DND-41 (cell line): ENCODE measurements at regions not wholly inside any gene's neighbourhood (a gene's known extent, or its start where the extent isn't known, plus 50 kb on each side); places are given as distances from the start of the nearest gene placed in this dataset.
A peak's percentile ranks its signal among the peaks of the same experiment; 100 is the strongest.

Experiments used
- ATAC-seq: fragments of 200-7000 bp; cut with Tn5 transposase; 3 replicates; pipeline ENCODE4 v1.9.1; 2021; ENCODE audit warnings: low read depth; ENCODE audit not compliant: insufficient read depth
- DNase-seq: peaks from one replicate; pipeline ENCODE4 v3.0.0-alpha.2; 2020
- H2AFZ ChIP-seq: 2 replicates; pipeline ENCODE4 v1.6.0; 2012; ENCODE audit warnings: low read depth, low read length
- H3K27ac ChIP-seq: 2 replicates; pipeline ENCODE4 v1.5.1; 2012; ENCODE audit warnings: low read length, inconsistent platforms
- H3K27me3 ChIP-seq: fragments of 200-600 bp; sonication (generic); 2 replicates; pipeline ENCODE4 v1.6.0; 2012; ENCODE audit warnings: low read length, mild to moderate bottlenecking, inconsistent platforms; ENCODE audit not compliant: insufficient read depth, poor library complexity
- H3K36me3 ChIP-seq: 2 replicates; pipeline ENCODE4 v1.5.1; 2012; ENCODE audit warnings: low read length, inconsistent platforms; ENCODE audit not compliant: insufficient read depth
- H3K4me1 ChIP-seq: 2 replicates; pipeline ENCODE4 v1.5.1; 2012; ENCODE audit warnings: mild to moderate bottlenecking, low read length; ENCODE audit not compliant: insufficient read depth
- H3K4me2 ChIP-seq: 2 replicates; pipeline ENCODE4 v1.6.0; 2012; ENCODE audit warnings: mild to moderate bottlenecking, moderate library complexity, low read length, inconsistent platforms; ENCODE audit not compliant: insufficient read depth
- H3K4me3 ChIP-seq, 2 experiments: fragments of 200-600 bp in 1 of 2; shearing (Covaris generic) in 1 of 2; 2 replicates each; pipeline ENCODE4 v1.5.1; 2012 to 2016; ENCODE audit warnings: inconsistent platforms in 2 of 2, low read length in 2 of 2, mild to moderate bottlenecking in 2 of 2, low read depth in 1 of 2, moderate library complexity in 1 of 2
- H3K79me2 ChIP-seq: 2 replicates; pipeline ENCODE4 v1.6.0; 2012; ENCODE audit warnings: low read length, inconsistent platforms; ENCODE audit not compliant: insufficient read depth
- H3K9ac ChIP-seq: 2 replicates; pipeline ENCODE4 v1.6.0; 2012; ENCODE audit warnings: low read depth, mild to moderate bottlenecking, inconsistent platforms, low read length, moderate library complexity
- H3K9me3 ChIP-seq: 2 replicates; pipeline ENCODE4 v1.5.1; 2012; ENCODE audit warnings: low read length, moderate library complexity, mild to moderate bottlenecking, inconsistent platforms; ENCODE audit not compliant: insufficient read depth, severe bottlenecking
- H4K20me1 ChIP-seq: 2 replicates; pipeline ENCODE4 v1.6.0; 2012; ENCODE audit warnings: low read length; ENCODE audit not compliant: insufficient read depth
- EZH2 ChIP-seq: IDR thresholded peaks from 3 replicates; pipeline ENCODE4 v1.6.1; 2012; ENCODE audit warnings: borderline replicate concordance, low read depth, mild to moderate bottlenecking, moderate library complexity, low read length, inconsistent platforms; ENCODE audit not compliant: severe bottlenecking
- TF ChIP-seq, protein P1 (sequence below): IDR thresholded peaks from 2 replicates; pipeline ENCODE4 v1.5.1; 2012; ENCODE audit warnings: borderline replicate concordance, low read length, moderate library complexity, mild to moderate bottlenecking; ENCODE audit not compliant: poor library complexity, severe bottlenecking; ENCODE audit errors: extremely low read depth

DNA sequence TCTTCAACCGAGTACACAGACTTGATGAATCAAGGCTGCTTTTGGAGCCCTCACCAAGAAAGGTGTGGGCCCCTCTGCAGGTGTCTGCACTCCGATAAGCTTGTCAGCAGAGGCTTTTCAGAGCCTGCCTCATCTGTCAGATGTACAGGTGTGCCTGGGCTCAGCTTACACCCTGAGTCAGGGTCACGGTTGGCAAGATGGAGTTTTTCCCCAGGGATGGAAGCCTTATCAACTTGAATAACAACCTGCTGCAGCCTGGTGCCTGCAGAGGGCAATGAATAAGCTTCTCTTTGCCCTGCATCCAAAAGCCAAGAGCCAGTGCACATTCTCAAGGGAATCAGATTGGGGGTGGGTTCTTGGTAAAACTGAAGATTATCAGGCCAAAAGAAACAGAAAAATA, 427.1 kb downstream of the CD83 start:
- Histone ChIP-seq H4K20me1 (no peaks in the 10 kb centered on the region), H3K4me2 (no peak overlapping the region), H2AFZ (no peak overlapping the region; the same call in 1 of the 2 replicates), H3K27ac (no peak overlapping the region), H3K9me3 (no peaks in the 10 kb centered on the region), H3K79me2 (no peaks in the 10 kb centered on the region), H3K27me3 (no peaks in the 10 kb centered on the region), H3K9ac (no peak overlapping the region), H3K36me3 (no peaks in the 10 kb centered on the region), H3K4me1 (no peaks in the 10 kb centered on the region), H3K4me3 (no peak overlapping the region)
- no peak for ATAC-seq
- TF ChIP-seq, protein P1, sequence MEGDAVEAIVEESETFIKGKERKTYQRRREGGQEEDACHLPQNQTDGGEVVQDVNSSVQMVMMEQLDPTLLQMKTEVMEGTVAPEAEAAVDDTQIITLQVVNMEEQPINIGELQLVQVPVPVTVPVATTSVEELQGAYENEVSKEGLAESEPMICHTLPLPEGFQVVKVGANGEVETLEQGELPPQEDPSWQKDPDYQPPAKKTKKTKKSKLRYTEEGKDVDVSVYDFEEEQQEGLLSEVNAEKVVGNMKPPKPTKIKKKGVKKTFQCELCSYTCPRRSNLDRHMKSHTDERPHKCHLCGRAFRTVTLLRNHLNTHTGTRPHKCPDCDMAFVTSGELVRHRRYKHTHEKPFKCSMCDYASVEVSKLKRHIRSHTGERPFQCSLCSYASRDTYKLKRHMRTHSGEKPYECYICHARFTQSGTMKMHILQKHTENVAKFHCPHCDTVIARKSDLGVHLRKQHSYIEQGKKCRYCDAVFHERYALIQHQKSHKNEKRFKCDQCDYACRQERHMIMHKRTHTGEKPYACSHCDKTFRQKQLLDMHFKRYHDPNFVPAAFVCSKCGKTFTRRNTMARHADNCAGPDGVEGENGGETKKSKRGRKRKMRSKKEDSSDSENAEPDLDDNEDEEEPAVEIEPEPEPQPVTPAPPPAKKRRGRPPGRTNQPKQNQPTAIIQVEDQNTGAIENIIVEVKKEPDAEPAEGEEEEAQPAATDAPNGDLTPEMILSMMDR: peak; percentile 8
- no peak for TF ChIP-seq EZH2
- no peak for DNase-seq

DNA sequence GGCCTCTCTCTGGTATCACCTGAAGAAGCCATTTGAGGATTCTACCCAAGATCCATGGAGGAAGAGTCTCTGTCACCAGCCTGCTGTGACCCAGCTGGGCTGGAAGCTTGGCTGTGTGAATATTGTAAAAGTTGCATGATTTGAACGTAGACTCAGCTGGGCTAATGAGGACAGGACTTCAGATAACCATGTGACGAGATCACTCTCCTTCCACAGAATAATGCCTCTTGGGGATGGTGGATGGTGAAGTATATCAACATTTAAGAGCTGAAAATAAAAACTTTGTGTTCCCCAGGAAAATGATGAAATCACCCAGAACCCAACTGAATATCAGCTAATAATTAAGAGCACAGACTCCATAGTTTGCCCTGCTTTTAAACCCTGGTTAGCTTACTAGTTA, 427.9 kb downstream of the CD83 start:
- Histone ChIP-seq H3K4me1 (no peaks in the 10 kb centered on the region), H3K79me2 (no peaks in the 10 kb centered on the region), H4K20me1 (no peaks in the 10 kb centered on the region), H3K4me3 (no peak overlapping the region), H3K9me3 (no peaks in the 10 kb centered on the region), H3K27me3 (no peaks in the 10 kb centered on the region), H3K36me3 (no peaks in the 10 kb centered on the region), H2AFZ (no peak overlapping the region), H3K4me2 (no peak overlapping the region), H3K27ac (no peak overlapping the region), H3K9ac (no peak overlapping the region)
- no peak for DNase-seq
- ATAC-seq: no peak
- TF ChIP-seq EZH2: no peak
- TF ChIP-seq, protein P1: no peak

- Histone ChIP-seq H3K4me3 (no peak overlapping the region), H3K36me3 (no peaks in the 10 kb centered on the region), H4K20me1 (no peaks in the 10 kb centered on the region), H3K79me2 (no peaks in the 10 kb centered on the region), H3K27me3 (no peaks in the 10 kb centered on the region), H3K9me3 (no peaks in the 10 kb centered on the region), H3K27ac (no peak overlapping the region), H2AFZ (no peak overlapping the region), H3K9ac (no peak overlapping the region), H3K4me1 (no peaks in the 10 kb centered on the region), H3K4me2 (no peak overlapping the region)
- DNase-seq (no peak), ATAC-seq (no peak)
- TF ChIP-seq EZH2: no peak
- TF ChIP-seq, protein P1: no peak
These were observed 428.5 kb downstream of the CD83 start for GRCh38 chr6:14546036-14546435.
